Activated CD4-positive, alpha-beta T cell treated with anti-CD3 and anti-CD28 coated beads, Interleukin-2, amount 50 U/mL, for 24 hours (primary cell): ENCODE measurements at regions not wholly inside any gene's neighbourhood (a gene's known extent, or its start where the extent isn't known, plus 50 kb on each side); places are given as distances from the start of the nearest gene placed in this dataset.
"Not testable (repeated sequence)": the region's sequence is repeated elsewhere in the genome, so short reads cannot be mapped to it uniquely, and the experiment has no call there.

Experiments
- DNase-seq, 2 donors: peaks; one replicate each; pipeline ENCODE4 v3.0.0-alpha.2; 2020; ENCODE audit warnings: low read depth in 1 of 2, low spot score in 1 of 2

GRCh38 chrX:129361576-129361975, 161.7 kb downstream of the SMARCA1 start:
- DNase-seq, result no peak

GRCh38 chrX:129360175-129360574, 163.1 kb downstream of the SMARCA1 start:
- peak; percentile 0 to 27 for DNase-seq

- no peak for DNase-seq
Observed at GRCh38 chrX:129359269-129359668, 164.0 kb downstream of the SMARCA1 start.

- not testable (repeated sequence) for DNase-seq
Observed at GRCh38 chrX:129357428-129357827, 165.9 kb downstream of the SMARCA1 start.

- no peak for DNase-seq
Observed at GRCh38 chrX:129347291-129347690, 176.0 kb downstream of the SMARCA1 start.

- no peak for DNase-seq
Observed at GRCh38 chrX:129346574-129346973, 176.7 kb downstream of the SMARCA1 start.

- DNase-seq, result not testable (repeated sequence)
Observed at GRCh38 chrX:129337264-129337663, 186.0 kb downstream of the SMARCA1 start.

GRCh38 chrX:129323115-129323514, 200.2 kb downstream of the SMARCA1 start:
- no peak for DNase-seq

GRCh38 chrX:129318375-129318774, 204.9 kb downstream of the SMARCA1 start:
- DNase-seq, result no peak

GRCh38 chrX:129316461-129316860, 206.8 kb downstream of the SMARCA1 start:
- DNase-seq, result no peak

- DNase-seq, result no peak
Observed at GRCh38 chrX:129310000-129310399, 213.3 kb downstream of the SMARCA1 start.

GRCh38 chrX:129262912-129263311, 260.4 kb downstream of the SMARCA1 start:
- DNase-seq, result no peak

- not testable (repeated sequence) for DNase-seq
Observed at GRCh38 chrX:129255516-129255915, 267.8 kb downstream of the SMARCA1 start.

- no peak for DNase-seq
Observed at GRCh38 chrX:129249563-129249962, 273.7 kb downstream of the SMARCA1 start.

- DNase-seq, result no peak
Observed at GRCh38 chrX:129247642-129248041, 275.6 kb downstream of the SMARCA1 start.

GRCh38 chrX:129239371-129239770, 283.9 kb downstream of the SMARCA1 start:
- no peak for DNase-seq

- no peak for DNase-seq
Observed at GRCh38 chrX:129238011-129238410, 285.3 kb downstream of the SMARCA1 start.

GRCh38 chrX:129235903-129236302, 287.4 kb downstream of the SMARCA1 start:
- DNase-seq, result no peak

GRCh38 chrX:129233786-129234185, 289.5 kb downstream of the SMARCA1 start:
- no peak for DNase-seq

- DNase-seq, result no peak
Observed at GRCh38 chrX:129230850-129231512, 292.3 kb downstream of the SMARCA1 start.

GRCh38 chrX:129230168-129230567, 293.1 kb downstream of the SMARCA1 start:
- DNase-seq, result no peak

- no peak for DNase-seq
Observed at GRCh38 chrX:129227366-129227765, 295.9 kb downstream of the SMARCA1 start.

GRCh38 chrX:129193357-129193756, 329.9 kb downstream of the SMARCA1 start:
- no peak for DNase-seq
